ENCODE measurements at regions not wholly inside any gene's neighbourhood (a gene's known extent, or its start where the extent isn't known, plus 50 kb on each side); places are given as distances from the start of the nearest gene placed in this dataset.
A peak's percentile ranks its signal among the peaks of the same experiment; 100 is the strongest.

- H3K9me3 Mint-ChIP-seq: no peaks in the 10 kb centered on the region
- Histone ChIP-seq H3F3A (replicated peaks; ENCODE audit: low read depth) (no peaks in the 10 kb centered on the region), H3K36me3 (ENCODE audit: insufficient read depth) (no peaks in the 10 kb centered on the region), H3K9me2 (ENCODE audit: insufficient read depth) (no peaks in the 10 kb centered on the region), H3K4me3 (no peak overlapping the region), H3K27me3 (ENCODE audit: insufficient read depth) (no peaks in the 10 kb centered on the region), H2AFZ (peak overlapping the region; percentile 45; the same call in 1 of the 2 replicates), H3K79me2 (replicated peaks; ENCODE audit: insufficient read depth) (no peaks in the 10 kb centered on the region), H3K4me1 (ENCODE audit: insufficient read depth) (no peaks in the 10 kb centered on the region), H3K4me2 (no peak overlapping the region), H4K20me1 (replicated peaks; ENCODE audit: insufficient read depth) (no peaks in the 10 kb centered on the region), H3K27ac (ENCODE audit: low read depth) (no peak overlapping the region)
- no peak overlapping the region for H3K4me3 Mint-ChIP-seq
- peaks cover 8% of the 10 kb centered on the region for H3K4me1 Mint-ChIP-seq
- ATAC-seq: no peak
- TF ChIP-seq EZH2phosphoT487 (IDR thresholded peaks at IDR 0.05; ENCODE audit: unreplicated experiment) (no peak), JUNB (IDR thresholded peaks at IDR 0.05; ENCODE audit: unreplicated experiment) (no peak), ZNF331 (CRISPR knock-in tag; IDR thresholded peaks at IDR 0.05; ENCODE audit: low read depth) (no peak), STAT1 (IDR thresholded peaks at IDR 0.05; ENCODE audit: unreplicated experiment) (no peak), EZH2 (IDR thresholded peaks at IDR 0.05; ENCODE audit: low read depth, unreplicated experiment) (no peak), POLR2AphosphoS5 (IDR thresholded peaks at IDR 0.05; ENCODE audit: low read depth) (no peak), CREB1 (CRISPR knock-in tag; IDR thresholded peaks at IDR 0.05; ENCODE audit: low read depth) (no peak), ZNF114 (CRISPR knock-in tag; IDR thresholded peaks at IDR 0.05) (no peak), REST (IDR thresholded peaks at IDR 0.05; ENCODE audit: unreplicated experiment) (no peak), NANOG (IDR thresholded peaks at IDR 0.05; ENCODE audit: borderline replicate concordance) (no peak)
- TF ChIP-seq, protein P1, sequence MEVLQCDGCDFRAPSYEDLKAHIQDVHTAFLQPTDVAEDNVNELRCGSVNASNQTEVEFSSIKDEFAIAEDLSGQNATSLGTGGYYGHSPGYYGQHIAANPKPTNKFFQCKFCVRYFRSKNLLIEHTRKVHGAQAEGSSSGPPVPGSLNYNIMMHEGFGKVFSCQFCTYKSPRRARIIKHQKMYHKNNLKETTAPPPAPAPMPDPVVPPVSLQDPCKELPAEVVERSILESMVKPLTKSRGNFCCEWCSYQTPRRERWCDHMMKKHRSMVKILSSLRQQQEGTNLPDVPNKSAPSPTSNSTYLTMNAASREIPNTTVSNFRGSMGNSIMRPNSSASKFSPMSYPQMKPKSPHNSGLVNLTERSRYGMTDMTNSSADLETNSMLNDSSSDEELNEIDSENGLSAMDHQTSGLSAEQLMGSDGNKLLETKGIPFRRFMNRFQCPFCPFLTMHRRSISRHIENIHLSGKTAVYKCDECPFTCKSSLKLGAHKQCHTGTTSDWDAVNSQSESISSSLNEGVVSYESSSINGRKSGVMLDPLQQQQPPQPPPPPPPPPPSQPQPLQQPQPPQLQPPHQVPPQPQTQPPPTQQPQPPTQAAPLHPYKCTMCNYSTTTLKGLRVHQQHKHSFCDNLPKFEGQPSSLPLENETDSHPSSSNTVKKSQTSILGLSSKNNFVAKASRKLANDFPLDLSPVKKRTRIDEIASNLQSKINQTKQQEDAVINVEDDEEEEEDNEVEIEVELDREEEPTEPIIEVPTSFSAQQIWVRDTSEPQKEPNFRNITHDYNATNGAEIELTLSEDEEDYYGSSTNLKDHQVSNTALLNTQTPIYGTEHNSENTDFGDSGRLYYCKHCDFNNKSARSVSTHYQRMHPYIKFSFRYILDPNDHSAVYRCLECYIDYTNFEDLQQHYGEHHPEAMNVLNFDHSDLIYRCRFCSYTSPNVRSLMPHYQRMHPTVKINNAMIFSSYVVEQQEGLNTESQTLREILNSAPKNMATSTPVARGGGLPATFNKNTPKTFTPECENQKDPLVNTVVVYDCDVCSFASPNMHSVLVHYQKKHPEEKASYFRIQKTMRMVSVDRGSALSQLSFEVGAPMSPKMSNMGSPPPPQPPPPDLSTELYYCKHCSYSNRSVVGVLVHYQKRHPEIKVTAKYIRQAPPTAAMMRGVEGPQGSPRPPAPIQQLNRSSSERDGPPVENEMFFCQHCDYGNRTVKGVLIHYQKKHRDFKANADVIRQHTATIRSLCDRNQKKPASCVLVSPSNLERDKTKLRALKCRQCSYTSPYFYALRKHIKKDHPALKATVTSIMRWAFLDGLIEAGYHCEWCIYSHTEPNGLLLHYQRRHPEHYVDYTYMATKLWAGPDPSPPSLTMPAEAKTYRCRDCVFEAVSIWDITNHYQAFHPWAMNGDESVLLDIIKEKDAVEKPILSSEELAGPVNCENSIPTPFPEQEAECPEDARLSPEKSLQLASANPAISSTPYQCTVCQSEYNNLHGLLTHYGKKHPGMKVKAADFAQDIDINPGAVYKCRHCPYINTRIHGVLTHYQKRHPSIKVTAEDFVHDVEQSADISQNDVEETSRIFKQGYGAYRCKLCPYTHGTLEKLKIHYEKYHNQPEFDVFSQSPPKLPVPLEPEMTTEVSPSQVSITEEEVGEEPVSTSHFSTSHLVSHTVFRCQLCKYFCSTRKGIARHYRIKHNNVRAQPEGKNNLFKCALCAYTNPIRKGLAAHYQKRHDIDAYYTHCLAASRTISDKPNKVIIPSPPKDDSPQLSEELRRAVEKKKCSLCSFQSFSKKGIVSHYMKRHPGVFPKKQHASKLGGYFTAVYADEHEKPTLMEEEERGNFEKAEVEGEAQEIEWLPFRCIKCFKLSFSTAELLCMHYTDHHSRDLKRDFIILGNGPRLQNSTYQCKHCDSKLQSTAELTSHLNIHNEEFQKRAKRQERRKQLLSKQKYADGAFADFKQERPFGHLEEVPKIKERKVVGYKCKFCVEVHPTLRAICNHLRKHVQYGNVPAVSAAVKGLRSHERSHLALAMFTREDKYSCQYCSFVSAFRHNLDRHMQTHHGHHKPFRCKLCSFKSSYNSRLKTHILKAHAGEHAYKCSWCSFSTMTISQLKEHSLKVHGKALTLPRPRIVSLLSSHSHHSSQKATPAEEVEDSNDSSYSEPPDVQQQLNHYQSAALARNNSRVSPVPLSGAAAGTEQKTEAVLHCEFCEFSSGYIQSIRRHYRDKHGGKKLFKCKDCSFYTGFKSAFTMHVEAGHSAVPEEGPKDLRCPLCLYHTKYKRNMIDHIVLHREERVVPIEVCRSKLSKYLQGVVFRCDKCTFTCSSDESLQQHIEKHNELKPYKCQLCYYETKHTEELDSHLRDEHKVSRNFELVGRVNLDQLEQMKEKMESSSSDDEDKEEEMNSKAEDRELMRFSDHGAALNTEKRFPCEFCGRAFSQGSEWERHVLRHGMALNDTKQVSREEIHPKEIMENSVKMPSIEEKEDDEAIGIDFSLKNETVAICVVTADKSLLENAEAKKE (CRISPR knock-in tag; IDR thresholded peaks at IDR 0.05): no peak
- TF ChIP-seq, protein P2, sequence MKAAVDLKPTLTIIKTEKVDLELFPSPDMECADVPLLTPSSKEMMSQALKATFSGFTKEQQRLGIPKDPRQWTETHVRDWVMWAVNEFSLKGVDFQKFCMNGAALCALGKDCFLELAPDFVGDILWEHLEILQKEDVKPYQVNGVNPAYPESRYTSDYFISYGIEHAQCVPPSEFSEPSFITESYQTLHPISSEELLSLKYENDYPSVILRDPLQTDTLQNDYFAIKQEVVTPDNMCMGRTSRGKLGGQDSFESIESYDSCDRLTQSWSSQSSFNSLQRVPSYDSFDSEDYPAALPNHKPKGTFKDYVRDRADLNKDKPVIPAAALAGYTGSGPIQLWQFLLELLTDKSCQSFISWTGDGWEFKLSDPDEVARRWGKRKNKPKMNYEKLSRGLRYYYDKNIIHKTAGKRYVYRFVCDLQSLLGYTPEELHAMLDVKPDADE (IDR thresholded peaks at IDR 0.05): no peak
- TF ChIP-seq, protein P3, sequence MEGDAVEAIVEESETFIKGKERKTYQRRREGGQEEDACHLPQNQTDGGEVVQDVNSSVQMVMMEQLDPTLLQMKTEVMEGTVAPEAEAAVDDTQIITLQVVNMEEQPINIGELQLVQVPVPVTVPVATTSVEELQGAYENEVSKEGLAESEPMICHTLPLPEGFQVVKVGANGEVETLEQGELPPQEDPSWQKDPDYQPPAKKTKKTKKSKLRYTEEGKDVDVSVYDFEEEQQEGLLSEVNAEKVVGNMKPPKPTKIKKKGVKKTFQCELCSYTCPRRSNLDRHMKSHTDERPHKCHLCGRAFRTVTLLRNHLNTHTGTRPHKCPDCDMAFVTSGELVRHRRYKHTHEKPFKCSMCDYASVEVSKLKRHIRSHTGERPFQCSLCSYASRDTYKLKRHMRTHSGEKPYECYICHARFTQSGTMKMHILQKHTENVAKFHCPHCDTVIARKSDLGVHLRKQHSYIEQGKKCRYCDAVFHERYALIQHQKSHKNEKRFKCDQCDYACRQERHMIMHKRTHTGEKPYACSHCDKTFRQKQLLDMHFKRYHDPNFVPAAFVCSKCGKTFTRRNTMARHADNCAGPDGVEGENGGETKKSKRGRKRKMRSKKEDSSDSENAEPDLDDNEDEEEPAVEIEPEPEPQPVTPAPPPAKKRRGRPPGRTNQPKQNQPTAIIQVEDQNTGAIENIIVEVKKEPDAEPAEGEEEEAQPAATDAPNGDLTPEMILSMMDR (conservative IDR thresholded peaks at IDR 0.05; ENCODE audit: low read depth in 2 of 2): no peak
- H3K36me3 Mint-ChIP-seq (ENCODE audit: low read depth): no peaks in the 10 kb centered on the region
- DNase-seq (ENCODE audit: low spot score): peak; percentile 10
- no peaks in the 10 kb centered on the region for H3K27me3 Mint-ChIP-seq (ENCODE audit: insufficient read depth, low read depth, poor library complexity)
- H3K27ac Mint-ChIP-seq: peak overlapping the region; percentile 77
Observed at GRCh38 chr7:124246262-124246863, 213.5 kb upstream of the TMEM229A start.

Measured in GM23338 (cell line).